ENCODE measurements at regions not wholly inside any gene's neighbourhood (a gene's known extent, or its start where the extent isn't known, plus 50 kb on each side); places are given as distances from the start of the nearest gene placed in this dataset.

DNA sequence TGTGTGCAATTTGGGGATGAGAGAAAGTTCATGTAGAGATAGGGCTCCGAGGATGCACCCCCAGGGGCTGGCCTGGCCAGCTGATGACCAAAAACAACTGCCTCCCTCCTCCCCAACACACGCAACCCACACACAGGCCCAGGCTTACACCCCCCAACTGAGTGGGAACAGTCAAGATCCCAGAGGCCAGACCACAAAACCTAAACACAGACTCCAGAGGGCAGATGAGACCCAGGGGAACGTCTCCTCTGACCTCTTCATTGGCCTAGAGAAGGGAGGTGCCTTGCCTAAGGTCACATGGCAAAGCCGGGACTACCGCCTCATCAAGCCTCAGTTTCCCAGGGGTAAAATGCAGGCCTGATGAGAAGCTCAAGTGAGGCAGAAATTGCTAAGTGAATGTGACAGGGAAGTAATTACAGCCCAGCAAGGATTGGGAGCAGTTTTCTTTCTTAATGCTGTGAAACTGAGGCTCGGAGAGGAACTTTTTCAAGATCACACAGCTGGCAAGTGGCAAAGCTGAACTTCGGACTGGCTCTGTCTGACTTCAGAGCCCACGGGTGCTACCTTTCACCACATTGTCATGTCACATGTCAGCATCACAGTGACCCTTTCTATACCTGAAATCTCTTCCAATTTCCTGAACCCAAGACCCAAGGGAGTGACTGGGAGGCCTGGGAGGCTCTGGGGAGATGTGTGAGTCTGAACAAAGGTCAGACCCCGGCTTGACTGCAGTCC lies 69.9 kb upstream of the WNT11 start:
- peaks cover 0 to 4% of the 10 kb centered on the region in 2 experiments; a peak in 1 of 4 replicates for H3K27me3 ChIP-seq (replicated peaks in 1 of 2; ENCODE audit: control insufficient read depth in 2 of 2, insufficient read depth in 2 of 2, low read length in 1 of 2)
- no peak overlapping the region for H3K27ac ChIP-seq (ENCODE audit: control insufficient read depth, insufficient read depth)
- WGBS (ENCODE audit: insufficient coverage, insufficient replicate concordance, low lambda C conversion rate, missing lambda C conversion rate), result 25% methylated on average over 9 of the region's 9 CpGs
- in situ Hi-C loops (cut with MboI), result no loop called here
- ChIA-PET POLR2A (no interaction called here), RAD21 (ENCODE audit: unreplicated experiment) (no interaction called here), SMC1A (ENCODE audit: uncharacterized antibody, unreplicated experiment) (no interaction called here), CTCF (no interaction called here)
- intact Hi-C loops (cut with micrococcal nuclease; ENCODE audit: unreplicated experiment), result no loop called here
- no peak overlapping the region for H3K4me3 ChIP-seq
- H4K20me1 ChIP-seq (ENCODE audit: control insufficient read depth, insufficient read depth), result no peaks in the 10 kb centered on the region
- H3K4me2 ChIP-seq (ENCODE audit: control insufficient read depth, insufficient read depth), result no peak overlapping the region
- ATAC-seq (no peak), FAIRE-seq (no peak), DNase-seq (ENCODE audit: low read depth, low spot score) (no peak)
- no peaks in the 10 kb centered on the region; the same call in 2 of the 3 replicates for H3K9me3 ChIP-seq (replicated peaks; ENCODE audit: control insufficient read depth, insufficient read depth, low read length)
- 0 out of 2 replicates have a peak, but pooled peaks cover 6% of the 10 kb centered on the region for H3K4me1 ChIP-seq (ENCODE audit: control insufficient read depth, insufficient read depth, low read length)
- H3K36me3 ChIP-seq (ENCODE audit: control insufficient read depth in 2 of 2, insufficient read depth in 2 of 2, low read length in 1 of 2), result no peaks in the 10 kb centered on the region
- H3K9ac ChIP-seq (ENCODE audit: control insufficient read depth, insufficient read depth, low read length), result no peak overlapping the region
- H3K79me2 ChIP-seq (ENCODE audit: control insufficient read depth, insufficient read depth, low read length), result no peaks in the 10 kb centered on the region
- no peak for TF ChIP-seq PBX3 (IDR thresholded peaks at IDR 0.05; ENCODE audit: insufficient replicate concordance, low read depth, low read length)
- TF ChIP-seq YY1 (IDR thresholded peaks at IDR 0.05; ENCODE audit: low read depth, low read length), result no peak
- no peak for TF ChIP-seq MEF2A (IDR thresholded peaks at IDR 0.05; ENCODE audit: insufficient read depth, low read depth, low read length)
- no peak for TF ChIP-seq NR2F1 (conservative IDR thresholded peaks at IDR 0.05)
- TF ChIP-seq GABPA (IDR thresholded peaks at IDR 0.05; ENCODE audit: low read depth), result no peak
- TF ChIP-seq FOS (IDR thresholded peaks at IDR 0.05; ENCODE audit: borderline replicate concordance, extremely low read depth, insufficient read length), result no peak
- no peak for TF ChIP-seq RELB (IDR thresholded peaks at IDR 0.05; ENCODE audit: low read depth)
- H2AFZ ChIP-seq (ENCODE audit: control insufficient read depth, low read depth, low read length), result no peak overlapping the region
- no TSS peak for BruUV-seq (replicated peaks)
